GM12865 (cell line): ENCODE measurements at regions not wholly inside any gene's neighbourhood (a gene's known extent, or its start where the extent isn't known, plus 50 kb on each side); places are given as distances from the start of the nearest gene placed in this dataset.

Experiments used
- DNase-seq: peaks from one replicate; pipeline ENCODE4 v3.0.0; 2010; ENCODE audit warnings: low read depth
- H3K4me3 ChIP-seq: 2 replicates; pipeline ENCODE4 v1.5.1; 2011; ENCODE audit warnings: mild to moderate bottlenecking, low read depth, low read length, control low read depth
- TF ChIP-seq, protein P1 (sequence below): IDR thresholded peaks from 2 replicates; pipeline ENCODE4 v1.5.1; 2011; ENCODE audit warnings: low read length, control low read depth, low read depth, inconsistent platforms; ENCODE audit not compliant: insufficient read depth; ENCODE audit errors: missing control alignments

DNA sequence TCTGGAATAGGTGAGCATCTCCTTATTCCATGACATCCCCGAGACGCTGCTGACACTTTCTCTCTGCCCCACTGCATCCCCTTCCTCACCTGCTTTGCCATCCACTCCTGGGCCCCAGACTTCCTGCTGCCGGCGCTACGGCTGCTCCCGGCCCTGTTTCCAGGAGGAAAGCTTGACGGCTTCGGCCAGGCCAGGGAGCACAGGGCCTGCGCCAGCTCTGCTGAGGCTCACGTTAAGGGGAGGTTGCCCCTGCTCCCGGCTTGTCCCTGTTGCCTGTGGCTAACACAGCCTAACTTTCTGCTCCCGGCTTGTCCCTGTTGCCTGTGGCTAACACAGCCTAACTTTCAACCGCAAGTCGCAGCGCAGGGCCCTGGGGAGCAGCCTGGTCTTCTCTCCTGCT lies 177.3 kb upstream of the RGMA start:
- TF ChIP-seq, protein P1, sequence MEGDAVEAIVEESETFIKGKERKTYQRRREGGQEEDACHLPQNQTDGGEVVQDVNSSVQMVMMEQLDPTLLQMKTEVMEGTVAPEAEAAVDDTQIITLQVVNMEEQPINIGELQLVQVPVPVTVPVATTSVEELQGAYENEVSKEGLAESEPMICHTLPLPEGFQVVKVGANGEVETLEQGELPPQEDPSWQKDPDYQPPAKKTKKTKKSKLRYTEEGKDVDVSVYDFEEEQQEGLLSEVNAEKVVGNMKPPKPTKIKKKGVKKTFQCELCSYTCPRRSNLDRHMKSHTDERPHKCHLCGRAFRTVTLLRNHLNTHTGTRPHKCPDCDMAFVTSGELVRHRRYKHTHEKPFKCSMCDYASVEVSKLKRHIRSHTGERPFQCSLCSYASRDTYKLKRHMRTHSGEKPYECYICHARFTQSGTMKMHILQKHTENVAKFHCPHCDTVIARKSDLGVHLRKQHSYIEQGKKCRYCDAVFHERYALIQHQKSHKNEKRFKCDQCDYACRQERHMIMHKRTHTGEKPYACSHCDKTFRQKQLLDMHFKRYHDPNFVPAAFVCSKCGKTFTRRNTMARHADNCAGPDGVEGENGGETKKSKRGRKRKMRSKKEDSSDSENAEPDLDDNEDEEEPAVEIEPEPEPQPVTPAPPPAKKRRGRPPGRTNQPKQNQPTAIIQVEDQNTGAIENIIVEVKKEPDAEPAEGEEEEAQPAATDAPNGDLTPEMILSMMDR = no peak
- H3K4me3 ChIP-seq = no peak overlapping the region
- no peak for DNase-seq

DNA sequence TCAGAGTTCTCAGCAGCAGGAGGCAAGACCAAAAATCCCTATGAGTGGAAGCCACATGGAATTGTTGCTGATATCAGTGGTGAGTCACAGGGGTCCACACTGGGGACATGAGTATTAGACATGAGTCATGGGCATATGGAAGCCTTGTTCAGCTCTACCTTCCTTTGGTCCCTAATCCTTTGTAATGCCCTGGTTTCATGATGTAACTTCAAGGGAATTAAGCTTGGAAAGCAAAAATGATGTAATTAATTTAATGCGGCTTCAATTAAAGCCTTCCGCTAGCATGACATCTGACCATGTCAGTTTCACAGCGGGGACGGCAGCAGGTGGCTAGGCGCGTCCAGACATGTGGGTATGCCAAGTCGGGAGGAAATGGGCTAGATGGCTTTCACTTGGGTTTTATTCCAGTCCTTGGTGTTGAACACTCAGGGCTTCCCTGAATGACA lies 176.1 kb upstream of the RGMA start:
- TF ChIP-seq, protein P1 = no peak
- H3K4me3 ChIP-seq = no peak overlapping the region
- no peak for DNase-seq

DNA sequence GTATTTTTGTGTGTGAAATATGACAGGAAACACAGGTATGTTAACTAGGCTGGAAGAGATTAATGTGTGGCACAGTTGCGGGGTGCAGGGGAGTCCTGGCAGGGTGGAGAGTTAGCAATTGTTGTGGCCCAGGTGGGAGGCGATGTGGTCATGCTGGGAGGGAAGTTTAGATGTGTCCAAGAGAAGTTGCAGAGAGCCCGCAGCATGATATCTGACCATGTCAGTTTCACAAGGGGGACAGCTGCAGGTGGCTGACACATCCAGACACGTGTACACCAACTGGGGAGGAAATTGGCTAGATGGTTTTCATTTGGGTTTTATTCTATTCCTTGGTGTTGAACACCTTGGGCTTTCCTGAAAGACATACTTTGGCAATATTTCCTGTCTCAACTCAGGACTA lies 172.8 kb upstream of the RGMA start:
- no peak overlapping the region for H3K4me3 ChIP-seq
- no peak for DNase-seq
- TF ChIP-seq, protein P1 = no peak

DNA sequence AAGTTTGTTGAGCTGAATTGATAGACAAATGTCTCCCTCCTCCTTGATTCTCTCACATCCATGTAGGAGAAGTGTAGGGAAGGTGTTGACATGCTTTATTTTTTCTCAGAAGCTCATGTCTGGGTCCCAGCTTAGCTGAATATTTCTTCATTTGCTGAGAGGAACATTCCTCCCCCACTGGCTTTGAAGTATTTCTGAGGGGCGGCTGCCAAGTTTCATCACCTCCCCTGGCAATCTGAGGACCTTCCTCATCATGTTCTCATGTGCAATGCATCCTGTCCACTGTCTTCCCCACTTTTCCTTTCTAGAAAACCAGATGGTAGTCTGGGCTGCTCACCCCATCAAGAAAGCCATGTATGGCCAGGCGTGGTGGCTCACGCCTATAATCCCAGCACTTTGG lies 168.9 kb upstream of the RGMA start:
- no peak overlapping the region for H3K4me3 ChIP-seq
- TF ChIP-seq, protein P1 = no peak
- no peak for DNase-seq

DNA sequence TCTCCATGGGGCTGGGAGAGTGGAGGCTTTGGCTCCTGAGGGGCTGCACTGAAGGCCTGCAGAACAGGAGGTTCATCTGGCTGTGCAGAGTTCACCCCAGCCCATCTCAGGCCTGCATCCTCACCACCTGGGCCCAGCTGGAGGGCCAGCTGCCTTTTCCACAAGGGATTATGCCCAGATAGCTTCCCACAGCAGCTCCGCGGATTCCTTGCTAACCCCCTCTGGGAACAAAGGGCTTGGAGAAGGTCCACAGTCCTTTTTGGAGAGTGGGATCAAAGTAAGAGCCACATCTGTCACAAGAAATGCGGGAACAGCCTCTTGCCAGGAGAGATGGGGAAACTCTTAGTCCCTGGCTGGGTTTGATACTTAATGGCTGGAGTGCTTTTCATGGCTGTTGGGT lies 164.7 kb upstream of the RGMA start:
- no peak for DNase-seq
- H3K4me3 ChIP-seq = no peak overlapping the region
- TF ChIP-seq, protein P1 = no peak

DNA sequence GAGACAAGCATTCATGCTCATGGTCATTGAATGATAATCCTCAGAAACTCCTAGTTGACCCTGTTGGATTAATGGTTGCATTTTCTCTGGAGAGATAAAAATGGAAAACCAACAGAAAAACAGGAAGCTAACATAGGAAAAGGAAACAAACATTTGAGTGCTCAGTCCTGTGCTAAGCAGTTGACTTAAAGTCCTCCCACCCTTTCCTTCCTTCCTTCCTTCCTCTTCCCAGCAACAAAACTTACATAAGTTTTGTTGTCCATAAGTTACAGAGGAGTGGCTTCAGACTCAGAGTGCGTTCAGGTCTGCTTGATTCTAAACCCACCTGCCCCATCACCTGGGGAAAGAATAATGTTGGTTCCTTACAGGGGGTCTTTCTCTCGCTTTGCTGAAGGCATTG lies 163.8 kb upstream of the RGMA start:
- no peak overlapping the region for H3K4me3 ChIP-seq
- TF ChIP-seq, protein P1 = no peak
- no peak for DNase-seq

DNA sequence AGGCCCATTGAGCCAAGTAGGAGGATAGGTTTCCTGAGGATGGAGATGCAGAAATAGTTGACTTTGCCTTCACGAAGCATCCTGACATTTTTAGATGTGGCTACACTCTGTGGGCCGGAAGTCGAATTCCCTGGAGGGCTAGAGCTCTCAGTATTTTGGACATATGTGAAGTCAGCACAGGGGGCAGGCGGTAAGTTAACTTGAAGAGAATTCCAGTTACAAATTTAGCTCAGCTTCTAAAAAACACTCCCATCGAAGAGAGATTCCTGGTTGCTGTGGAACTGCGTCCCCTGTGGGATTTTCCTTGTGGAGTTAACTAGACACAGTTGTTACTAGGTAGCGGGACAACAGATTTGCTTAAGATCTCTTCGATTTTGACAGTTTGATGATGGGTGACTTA lies 161.9 kb upstream of the RGMA start:
- DNase-seq = no peak
- H3K4me3 ChIP-seq = no peak overlapping the region
- TF ChIP-seq, protein P1 = no peak
